HepG2 (cell line): ENCODE measurements at regions not wholly inside any gene's neighbourhood (a gene's known extent, or its start where the extent isn't known, plus 50 kb on each side); places are given as distances from the start of the nearest gene placed in this dataset.

Experiments
- CC2D1A ChIP-seq: sonication (generic); formaldehyde crosslinking; IDR thresholded peaks from 2 replicates; pipeline ENCODE4 v1.8.1; 2023; ENCODE audit warnings: mild to moderate bottlenecking, missing genetic modification reagents
- FOXM1 ChIP-seq: sonication (generic); formaldehyde crosslinking; IDR thresholded peaks from 2 replicates; pipeline ENCODE4 v1.5.0; 2020; ENCODE audit warnings: missing genetic modification reagents
- IKZF4 ChIP-seq: sonication (generic); formaldehyde crosslinking; IDR thresholded peaks from 2 replicates; pipeline ENCODE4 v1.5.1; 2020; ENCODE audit warnings: borderline replicate concordance, mild to moderate bottlenecking, low read depth, missing genetic modification reagents; ENCODE audit errors: not compliant biosample characterization
- MIER2 ChIP-seq: IDR thresholded peaks from 2 replicates; pipeline ENCODE4 v1.6.1; 2016; ENCODE audit warnings: missing biosample characterization, missing genetic modification reagents
- NR2C2 ChIP-seq: sonication (generic); formaldehyde crosslinking; IDR thresholded peaks from 2 replicates; pipeline ENCODE4 v1.4.0; 2020; ENCODE audit warnings: missing genetic modification reagents, mild to moderate bottlenecking, moderate library complexity, borderline replicate concordance
- NR2F6 ChIP-seq, 2 experiments: IDR thresholded peaks; 2 replicates each; pipeline ENCODE4 v1.6.1; 2016; ENCODE audit warnings: antibody characterized with exemption in 1 of 2, mild to moderate bottlenecking in 1 of 2
- PHB2 ChIP-seq: fragments of 450-650 bp; IDR thresholded peaks from 2 replicates; pipeline ENCODE4 v1.6.1; 2018; ENCODE audit not compliant: partially characterized antibody
- POLR2G ChIP-seq: fragments of 200-400 bp; formaldehyde crosslinking; IDR thresholded peaks from 2 replicates; pipeline ENCODE4 v1.6.1; 2018; ENCODE audit warnings: mild to moderate bottlenecking, low read depth, low read length, moderate library complexity
- RBM22 ChIP-seq: fragments of 200-400 bp; formaldehyde crosslinking; optimal IDR thresholded peaks from 2 replicates; pipeline ENCODE3; 2017; ENCODE audit warnings: mild to moderate bottlenecking, low read length, moderate library complexity
- SP5 ChIP-seq: IDR thresholded peaks from 2 replicates; pipeline ENCODE4 v1.6.1; 2016; ENCODE audit warnings: low read depth, borderline replicate concordance
- SSRP1 ChIP-seq: IDR thresholded peaks from 2 replicates; pipeline ENCODE4 v1.6.1; 2016; ENCODE audit warnings: control low read depth
- TAF15 ChIP-seq: fragments of 200-400 bp; formaldehyde crosslinking; IDR thresholded peaks from one replicate; pipeline ENCODE4 v1.6.1; 2018; ENCODE audit warnings: mild to moderate bottlenecking, low read depth, low read length; ENCODE audit not compliant: poor library complexity, severe bottlenecking
- TARDBP ChIP-seq: sonication (generic); formaldehyde crosslinking; IDR thresholded peaks from 2 replicates; pipeline ENCODE4 v1.8.0; 2022; ENCODE audit warnings: mild to moderate bottlenecking, missing genetic modification reagents
- ZBTB8A ChIP-seq: sonication (generic); formaldehyde crosslinking; IDR thresholded peaks from 2 replicates; pipeline ENCODE4 v1.4.0; 2020; ENCODE audit warnings: mild to moderate bottlenecking, low read depth, missing genetic modification reagents, borderline replicate concordance
- ZFY ChIP-seq: sonication (generic); formaldehyde crosslinking; IDR thresholded peaks from 2 replicates; pipeline ENCODE4 v1.4.0; 2020; ENCODE audit warnings: missing genetic modification reagents
- ZMAT3 ChIP-seq: sonication (generic); formaldehyde crosslinking; conservative IDR thresholded peaks from 2 replicates; pipeline ENCODE4 v1.7.0; 2021; ENCODE audit warnings: missing genetic modification reagents
- ZMYM3 ChIP-seq: sonication (generic); formaldehyde crosslinking; IDR thresholded peaks from 2 replicates; pipeline ENCODE4 v1.5.1; 2020; ENCODE audit warnings: mild to moderate bottlenecking, missing genetic modification reagents
- ZNF232 ChIP-seq: sonication (generic); formaldehyde crosslinking; IDR thresholded peaks from 2 replicates; pipeline ENCODE4 v1.4.0; 2020; ENCODE audit warnings: missing genetic modification reagents, borderline replicate concordance
- ZNF34 ChIP-seq: sonication (generic); formaldehyde crosslinking; IDR thresholded peaks from 2 replicates; pipeline ENCODE4 v1.4.0; 2020; ENCODE audit warnings: mild to moderate bottlenecking, missing genetic modification reagents, borderline replicate concordance
- ZNF614 ChIP-seq: IDR thresholded peaks from 2 replicates; pipeline ENCODE4 v1.6.1; 2018; ENCODE audit warnings: missing biosample characterization, missing genetic modification reagents, inconsistent platforms, borderline replicate concordance
- ZNF781 ChIP-seq: sonication (generic); formaldehyde crosslinking; IDR thresholded peaks from 2 replicates; pipeline ENCODE4 v1.5.1; 2020; ENCODE audit warnings: borderline replicate concordance, mild to moderate bottlenecking, missing genetic modification reagents; ENCODE audit errors: not compliant biosample characterization
- ZNF841 ChIP-seq: sonication (generic); formaldehyde crosslinking; IDR thresholded peaks from 2 replicates; pipeline ENCODE4 v1.8.1; 2023; ENCODE audit warnings: missing genetic modification reagents, borderline replicate concordance
- TF ChIP-seq, protein P1 (sequence below): sonication (generic); formaldehyde crosslinking; IDR thresholded peaks from 2 replicates; pipeline ENCODE4 v1.8.0; 2022; ENCODE audit warnings: mild to moderate bottlenecking, missing genetic modification reagents
- TF ChIP-seq, protein P2 (sequence below): sonication (generic); formaldehyde crosslinking; IDR thresholded peaks from 2 replicates; pipeline ENCODE4 v1.4.0; 2020; ENCODE audit warnings: missing genetic modification reagents, borderline replicate concordance
- TF ChIP-seq, protein P3 (sequence below): IDR thresholded peaks from 2 replicates; pipeline ENCODE4 v1.6.1; 2016; ENCODE audit warnings: missing biosample characterization, missing genetic modification reagents, low read depth

DNA sequence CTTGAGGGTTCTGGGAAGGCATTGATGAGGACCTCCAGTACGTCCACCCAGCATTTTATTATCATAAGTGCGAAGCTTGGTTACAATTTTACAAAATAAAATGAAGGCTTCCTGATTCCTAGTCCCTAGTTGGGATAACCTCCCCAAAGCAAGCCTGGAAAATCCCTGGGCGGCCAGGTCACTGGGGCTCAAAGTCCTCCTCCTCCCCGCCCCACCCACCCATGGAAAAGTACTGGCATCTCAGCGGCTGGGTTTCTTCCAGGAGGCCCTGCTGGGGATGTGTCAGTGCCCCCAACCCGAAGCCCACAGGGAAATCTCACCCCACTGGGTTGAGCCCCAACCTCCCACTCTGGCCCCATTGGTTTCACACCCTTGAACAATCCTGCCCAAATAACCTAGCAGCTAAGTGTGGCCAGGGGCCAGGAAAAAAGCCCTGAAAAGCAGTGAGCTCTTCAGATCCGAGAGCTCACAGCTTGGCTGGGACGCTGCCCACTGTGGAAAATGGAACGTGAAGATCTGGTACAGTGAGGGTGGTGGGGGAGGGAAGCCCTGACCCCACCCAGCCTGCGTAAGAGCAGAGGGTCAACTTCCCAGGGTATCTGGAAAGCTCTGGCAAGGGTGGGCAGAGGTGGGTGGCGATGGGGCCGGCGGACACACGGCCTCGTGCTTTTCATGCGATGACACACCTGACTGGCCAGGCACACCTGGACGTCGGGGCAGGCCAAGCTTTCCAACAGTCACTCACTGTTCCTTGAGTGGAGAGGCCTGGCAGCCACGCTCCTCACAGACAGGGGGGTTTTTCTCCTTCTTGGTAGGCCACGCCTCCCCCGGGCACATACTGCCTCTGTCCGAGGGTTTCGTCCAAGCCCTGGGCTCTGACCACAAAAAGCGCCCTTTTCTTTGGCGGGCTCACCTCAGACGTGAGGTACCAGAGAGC, 324.5 kb downstream of the SOX9 start (continued):
- TF ChIP-seq CC2D1A (CRISPR knock-in tag), result no peak
- no peak for TF ChIP-seq TAF15
- TF ChIP-seq SSRP1 (CRISPR knock-in tag), result peak; percentile 86
- TF ChIP-seq MIER2, result peak; percentile 53; the same call in 1 of the 2 replicates
- no peak for TF ChIP-seq TARDBP
- TF ChIP-seq ZNF614 (CRISPR knock-in tag), result 0 out of 2 replicates have a peak, but pooled peaks have one; percentile 52
- TF ChIP-seq ZBTB8A, result 0 out of 2 replicates have a peak, but pooled peaks have one; percentile 55
- no peak for TF ChIP-seq ZNF781 (CRISPR knock-in tag)
- TF ChIP-seq FOXM1, result no peak
- TF ChIP-seq NR2C2 (CRISPR knock-in tag), result 0 out of 2 replicates have a peak, but pooled peaks have one; percentile 27
- peak; percentile 62 for TF ChIP-seq POLR2G
- no peak for TF ChIP-seq ZNF841 (CRISPR knock-in tag)
- TF ChIP-seq, protein P1, sequence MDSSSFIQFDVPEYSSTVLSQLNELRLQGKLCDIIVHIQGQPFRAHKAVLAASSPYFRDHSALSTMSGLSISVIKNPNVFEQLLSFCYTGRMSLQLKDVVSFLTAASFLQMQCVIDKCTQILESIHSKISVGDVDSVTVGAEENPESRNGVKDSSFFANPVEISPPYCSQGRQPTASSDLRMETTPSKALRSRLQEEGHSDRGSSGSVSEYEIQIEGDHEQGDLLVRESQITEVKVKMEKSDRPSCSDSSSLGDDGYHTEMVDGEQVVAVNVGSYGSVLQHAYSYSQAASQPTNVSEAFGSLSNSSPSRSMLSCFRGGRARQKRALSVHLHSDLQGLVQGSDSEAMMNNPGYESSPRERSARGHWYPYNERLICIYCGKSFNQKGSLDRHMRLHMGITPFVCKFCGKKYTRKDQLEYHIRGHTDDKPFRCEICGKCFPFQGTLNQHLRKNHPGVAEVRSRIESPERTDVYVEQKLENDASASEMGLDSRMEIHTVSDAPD (CRISPR knock-in tag), result peak; percentile 62
- 0 out of 2 replicates have a peak, but pooled peaks have one; percentile 19 for TF ChIP-seq NR2F6 (IDR thresholded peaks at IDR 0.05)
- TF ChIP-seq NR2F6 (CRISPR knock-in tag; IDR thresholded peaks at IDR 0.05), result no peak
- peak; percentile 70 for TF ChIP-seq SP5 (CRISPR knock-in tag)
- peak; percentile 51; the same call in 1 of the 2 replicates for TF ChIP-seq ZMAT3 (CRISPR knock-in tag)
- no peak for TF ChIP-seq RBM22
- TF ChIP-seq PHB2, result no peak
- 0 out of 2 replicates have a peak, but pooled peaks have one; percentile 54 for TF ChIP-seq ZNF34 (CRISPR knock-in tag)
- TF ChIP-seq ZNF232 (CRISPR knock-in tag), result peak; percentile 10; the same call in 1 of the 2 replicates
- TF ChIP-seq, protein P2, sequence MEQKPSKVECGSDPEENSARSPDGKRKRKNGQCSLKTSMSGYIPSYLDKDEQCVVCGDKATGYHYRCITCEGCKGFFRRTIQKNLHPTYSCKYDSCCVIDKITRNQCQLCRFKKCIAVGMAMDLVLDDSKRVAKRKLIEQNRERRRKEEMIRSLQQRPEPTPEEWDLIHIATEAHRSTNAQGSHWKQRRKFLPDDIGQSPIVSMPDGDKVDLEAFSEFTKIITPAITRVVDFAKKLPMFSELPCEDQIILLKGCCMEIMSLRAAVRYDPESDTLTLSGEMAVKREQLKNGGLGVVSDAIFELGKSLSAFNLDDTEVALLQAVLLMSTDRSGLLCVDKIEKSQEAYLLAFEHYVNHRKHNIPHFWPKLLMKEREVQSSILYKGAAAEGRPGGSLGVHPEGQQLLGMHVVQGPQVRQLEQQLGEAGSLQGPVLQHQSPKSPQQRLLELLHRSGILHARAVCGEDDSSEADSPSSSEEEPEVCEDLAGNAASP (CRISPR knock-in tag), result peak; percentile 46; the same call in 1 of the 2 replicates
- TF ChIP-seq IKZF4 (CRISPR knock-in tag), result no peak
- TF ChIP-seq, protein P3, sequence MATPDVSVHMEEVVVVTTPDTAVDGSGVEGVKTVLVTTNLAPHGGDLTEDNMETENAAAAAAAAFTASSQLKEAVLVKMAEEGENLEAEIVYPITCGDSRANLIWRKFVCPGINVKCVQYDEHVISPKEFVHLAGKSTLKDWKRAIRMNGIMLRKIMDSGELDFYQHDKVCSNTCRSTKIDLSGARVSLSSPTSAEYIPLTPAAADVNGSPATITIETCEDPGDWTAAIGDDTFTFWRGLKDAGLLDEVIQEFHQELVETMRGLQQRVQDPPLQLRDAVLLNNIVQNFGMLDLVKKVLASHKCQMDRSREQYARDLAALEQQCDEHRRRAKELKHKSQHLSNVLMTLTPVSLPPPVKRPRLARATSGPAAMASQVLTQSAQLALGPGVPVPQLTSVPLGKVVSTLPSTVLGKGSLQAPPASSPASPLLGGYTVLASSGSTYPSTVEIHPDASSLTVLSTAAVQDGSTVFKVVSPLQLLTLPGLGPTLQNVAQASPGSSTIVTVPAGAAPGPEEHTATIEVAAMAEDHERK (CRISPR knock-in tag), result no peak
- peak; percentile 53 for TF ChIP-seq ZFY (CRISPR knock-in tag)
- no peak for TF ChIP-seq ZMYM3
